ENCODE measurements at regions not wholly inside any gene's neighbourhood (a gene's known extent, or its start where the extent isn't known, plus 50 kb on each side); places are given as distances from the start of the nearest gene placed in this dataset.

GRCh38 chr12:131603939-131604795 is 106.7 kb upstream of the SFSWAP start:
- peak overlapping the region; percentile 42 for H3K4me3 ChIP-seq (ENCODE audit: low read depth, low read length)
- DNase-seq (ENCODE audit: low read depth) = peak; percentile 86
- no peak for TF ChIP-seq POLR2A (IDR thresholded peaks at IDR 0.05; ENCODE audit: extremely low read depth, insufficient read length)
- no peak for TF ChIP-seq CTCF (IDR thresholded peaks at IDR 0.05; ENCODE audit: low read depth, low read length)
- no peak; the same call in 1 of the 2 replicates for TF ChIP-seq MYC (IDR thresholded peaks at IDR 0.05; ENCODE audit: low read depth, low read length)
- TF ChIP-seq MAX (IDR thresholded peaks at IDR 0.05; ENCODE audit: low read depth, low read length) = 0 out of 2 replicates have a peak, but pooled peaks have one; percentile 12

GRCh38 chr12:131604859-131605258 is 106.0 kb upstream of the SFSWAP start:
- TF ChIP-seq MYC (IDR thresholded peaks at IDR 0.05; ENCODE audit: low read depth, low read length) = no peak
- TF ChIP-seq CTCF (IDR thresholded peaks at IDR 0.05; ENCODE audit: low read depth, low read length) = no peak
- no peak for TF ChIP-seq MAX (IDR thresholded peaks at IDR 0.05; ENCODE audit: low read depth, low read length)
- no peak for TF ChIP-seq POLR2A (IDR thresholded peaks at IDR 0.05; ENCODE audit: extremely low read depth, insufficient read length)
- no peak overlapping the region for H3K4me3 ChIP-seq (ENCODE audit: low read depth, low read length)
- no peak for DNase-seq (ENCODE audit: low read depth)

GRCh38 chr12:131605304-131605829 is 105.5 kb upstream of the SFSWAP start:
- no peak for DNase-seq (ENCODE audit: low read depth)
- TF ChIP-seq POLR2A (IDR thresholded peaks at IDR 0.05; ENCODE audit: extremely low read depth, insufficient read length) (no peak), CTCF (IDR thresholded peaks at IDR 0.05; ENCODE audit: low read depth, low read length) (no peak), MYC (IDR thresholded peaks at IDR 0.05; ENCODE audit: low read depth, low read length) (no peak), MAX (IDR thresholded peaks at IDR 0.05; ENCODE audit: low read depth, low read length) (no peak)
- H3K4me3 ChIP-seq (ENCODE audit: low read depth, low read length) = no peak overlapping the region

GRCh38 chr12:131606218-131606901 is 104.5 kb upstream of the SFSWAP start:
- DNase-seq (ENCODE audit: low read depth) = peak; percentile 81
- TF ChIP-seq MYC (IDR thresholded peaks at IDR 0.05; ENCODE audit: low read depth, low read length) = no peak
- no peak for TF ChIP-seq MAX (IDR thresholded peaks at IDR 0.05; ENCODE audit: low read depth, low read length)
- TF ChIP-seq CTCF (IDR thresholded peaks at IDR 0.05; ENCODE audit: low read depth, low read length) = no peak
- H3K4me3 ChIP-seq (ENCODE audit: low read depth, low read length) = no peak overlapping the region

- no peak for DNase-seq (ENCODE audit: low read depth)
- H3K4me3 ChIP-seq (ENCODE audit: low read depth, low read length) = no peak overlapping the region
- no peak for TF ChIP-seq MAX (IDR thresholded peaks at IDR 0.05; ENCODE audit: low read depth, low read length)
- no peak for TF ChIP-seq MYC (IDR thresholded peaks at IDR 0.05; ENCODE audit: low read depth, low read length)
- TF ChIP-seq POLR2A (IDR thresholded peaks at IDR 0.05; ENCODE audit: extremely low read depth, insufficient read length) = no peak
- TF ChIP-seq CTCF (IDR thresholded peaks at IDR 0.05; ENCODE audit: low read depth, low read length) = no peak
Observed at GRCh38 chr12:131607658-131608447, 103.0 kb upstream of the SFSWAP start.

Measured in NB4 (cell line).